PC-9 (cell line): ENCODE measurements at regions not wholly inside any gene's neighbourhood (a gene's known extent, or its start where the extent isn't known, plus 50 kb on each side); places are given as distances from the start of the nearest gene placed in this dataset.
A peak's percentile ranks its signal among the peaks of the same experiment; 100 is the strongest.
"Not testable (repeated sequence)": the region's sequence is repeated elsewhere in the genome, so short reads cannot be mapped to it uniquely, and the experiment has no call there.

Experiments
- BruUV-seq: library from RNA; stranded (reverse); fragments of 400-500 nt; replicated peaks from 2 replicates; lab custom pipeline; 2021; lab: Mats Ljungman, UMichigan
- CTCF ChIA-PET: fragments of 300-600 bp; sonication (Branson Sonifier 250); formaldehyde crosslinking; loops from one replicate; lab custom pipeline; 2022; ENCODE audit warnings: antibody characterized with exemption; lab: Charles Lee
- POLR2A ChIA-PET: fragments of 300-600 bp; sonication (Branson Sonifier 250); formaldehyde crosslinking; loops from one replicate; lab custom pipeline; 2022; ENCODE audit warnings: antibody characterized with exemption; ENCODE audit not compliant: unreplicated experiment; lab: Charles Lee
- DNase-seq, 2 experiments: peaks; one replicate each; pipeline versions ENCODE4 v3.0.0 to v3.0.0-alpha.2; 2015 to 2022; ENCODE audit warnings: mixed read lengths in 1 of 2
- H2AFZ ChIP-seq: fragments of 200-600 bp; sonication (generic); 2 replicates; pipeline ENCODE4 v1.8.1; 2017; ENCODE audit warnings: antibody characterized with exemption
- H3F3A ChIP-seq: fragments of 200-600 bp; sonication (generic); 2 replicates; pipeline ENCODE4 v1.8.1; 2017; ENCODE audit warnings: antibody characterized with exemption, mild to moderate bottlenecking, low read depth; ENCODE audit not compliant: insufficient read depth
- H3K27ac ChIP-seq: fragments of 200-600 bp; sonication (generic); 2 replicates; pipeline ENCODE4 v1.6.1; 2016; ENCODE audit warnings: mixed run types
- H3K27me3 ChIP-seq: fragments of 200-600 bp; sonication (generic); 2 replicates; pipeline ENCODE4 v1.6.1; 2016; ENCODE audit warnings: low read depth, mixed run types; ENCODE audit not compliant: insufficient read depth
- H3K36me3 ChIP-seq: fragments of 200-600 bp; sonication (generic); 2 replicates; pipeline ENCODE4 v1.6.1; 2016; ENCODE audit warnings: low read depth, mixed run types
- H3K4me1 ChIP-seq: fragments of 200-600 bp; sonication (generic); replicated peaks from 2 replicates; pipeline ENCODE4 v1.6.1; 2016; ENCODE audit warnings: mixed run types; ENCODE audit not compliant: insufficient read depth
- H3K4me2 ChIP-seq: fragments of 200-600 bp; sonication (generic); 2 replicates; pipeline ENCODE4 v1.6.1; 2017; ENCODE audit warnings: mixed run types
- H3K4me3 ChIP-seq: fragments of 200-600 bp; sonication (generic); 2 replicates; pipeline ENCODE4 v1.6.1; 2016; ENCODE audit warnings: mixed run types
- H3K79me2 ChIP-seq: fragments of 200-600 bp; sonication (generic); 2 replicates; pipeline ENCODE4 v1.6.1; 2017; ENCODE audit warnings: low read depth, mixed run types
- H3K9me2 ChIP-seq: fragments of 200-600 bp; sonication (generic); 2 replicates; pipeline ENCODE4 v1.8.1; 2017; ENCODE audit warnings: mild to moderate bottlenecking; ENCODE audit not compliant: insufficient read depth
- H3K9me3 ChIP-seq: fragments of 200-600 bp; sonication (generic); 2 replicates; pipeline ENCODE4 v1.8.1; 2016; ENCODE audit warnings: low read depth; ENCODE audit not compliant: insufficient read depth
- H4K20me1 ChIP-seq: fragments of 200-600 bp; sonication (generic); 2 replicates; pipeline ENCODE4 v1.8.1; 2017; ENCODE audit not compliant: insufficient read depth
- CTCF ChIP-seq: fragments of 200-600 bp; sonication (generic); conservative IDR thresholded peaks from 2 replicates; pipeline ENCODE4 v1.6.1; 2017; ENCODE audit warnings: mixed run types, antibody characterized with exemption, mild to moderate bottlenecking, moderate library complexity
- EZH2 ChIP-seq: fragments of 200-600 bp; sonication (generic); IDR thresholded peaks from 2 replicates; pipeline ENCODE4 v1.8.0; 2017; ENCODE audit warnings: antibody characterized with exemption, low read depth
- intact Hi-C: fragments of 100-400 bp; cut with micrococcal nuclease; formaldehyde crosslinking; loops from one replicate; pipeline ENCODE4 v1.10.0; 2022; ENCODE audit not compliant: unreplicated experiment

GRCh38 chr7:83738291-83738835 is 89.4 kb upstream of the SEMA3E start:
- BruUV-seq: no TSS peak
- ChIA-PET POLR2A (no interaction called here), CTCF (no interaction called here)
- no peak overlapping the region for H2AFZ ChIP-seq
- no peaks in the 10 kb centered on the region for H3K4me1 ChIP-seq
- H3K4me2 ChIP-seq: no peak overlapping the region
- no peaks in the 10 kb centered on the region for H3F3A ChIP-seq
- TF ChIP-seq CTCF (no peak), EZH2 (no peak)
- H3K4me3 ChIP-seq: no peak overlapping the region
- no peaks in the 10 kb centered on the region for H3K9me2 ChIP-seq
- H3K36me3 ChIP-seq: no peaks in the 10 kb centered on the region
- no peaks in the 10 kb centered on the region for H3K27me3 ChIP-seq
- no peak for DNase-seq
- no peaks in the 10 kb centered on the region for H3K79me2 ChIP-seq
- no peaks in the 10 kb centered on the region for H3K9me3 ChIP-seq
- no peaks in the 10 kb centered on the region for H4K20me1 ChIP-seq
- H3K27ac ChIP-seq: no peak overlapping the region
- intact Hi-C loops: no loop called here

- Histone ChIP-seq H4K20me1 (no peaks in the 10 kb centered on the region), H2AFZ (no peak overlapping the region), H3K4me3 (no peak overlapping the region), H3K9me3 (no peaks in the 10 kb centered on the region), H3K27ac (no peak overlapping the region), H3K4me1 (no peaks in the 10 kb centered on the region), H3K27me3 (no peaks in the 10 kb centered on the region), H3K36me3 (no peaks in the 10 kb centered on the region), H3K4me2 (no peak overlapping the region), H3F3A (no peaks in the 10 kb centered on the region), H3K79me2 (no peaks in the 10 kb centered on the region), H3K9me2 (no peaks in the 10 kb centered on the region)
- no peak for DNase-seq
- POLR2A ChIA-PET: no interaction called here
- no peak for TF ChIP-seq EZH2
- TF ChIP-seq CTCF: no peak
- intact Hi-C loops: loop anchor here (5.0 kb wide), 1 partner anchor 75 kb away; no protein-coding TSS in a partner anchor
- BruUV-seq: no TSS peak
- CTCF ChIA-PET: interaction anchor here (0.6 kb wide), 1 partner anchor 1290 kb away, joined by 5 read pairs; no protein-coding TSS in a partner anchor
Observed at GRCh38 chr7:83732305-83732704, 83.4 kb upstream of the SEMA3E start.

DNA sequence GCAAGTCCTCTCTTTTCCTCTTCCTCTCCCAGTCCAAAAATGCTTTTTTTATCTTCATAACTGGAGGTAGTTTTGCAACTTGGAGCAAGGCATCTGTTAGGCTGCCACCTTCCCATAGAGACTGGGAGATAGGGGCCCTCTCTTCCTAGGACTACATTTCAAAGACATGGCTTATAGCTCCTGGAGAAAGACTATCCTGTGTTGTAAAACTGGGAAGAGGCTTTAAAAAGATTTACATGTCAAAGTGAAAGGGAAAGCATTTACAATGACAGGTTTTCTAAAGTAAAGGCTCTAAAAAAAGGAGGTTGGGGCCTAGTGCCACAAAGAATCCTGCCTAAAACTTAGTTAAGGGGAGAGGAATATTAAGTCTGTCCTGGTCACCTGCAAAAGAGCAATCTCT is 82.2 kb upstream of the SEMA3E start:
- no peak for TF ChIP-seq EZH2
- no peak for TF ChIP-seq CTCF
- Histone ChIP-seq H3K9me3 (no peaks in the 10 kb centered on the region), H3K79me2 (no peaks in the 10 kb centered on the region), H3K4me3 (no peak overlapping the region), H3K9me2 (no peaks in the 10 kb centered on the region), H3F3A (no peaks in the 10 kb centered on the region), H3K4me1 (no peaks in the 10 kb centered on the region), H2AFZ (peak overlapping the region; percentile 32; the same call in 1 of the 2 replicates), H3K27ac (no peak overlapping the region), H4K20me1 (no peaks in the 10 kb centered on the region), H3K27me3 (no peaks in the 10 kb centered on the region), H3K4me2 (no peak overlapping the region), H3K36me3 (no peaks in the 10 kb centered on the region)
- BruUV-seq: no TSS peak
- POLR2A ChIA-PET: no interaction called here
- no peak for DNase-seq
- CTCF ChIA-PET: interaction anchor here (0.6 kb wide), 1 partner anchor 20 kb away, joined by 5 read pairs; no protein-coding TSS in a partner anchor
- intact Hi-C loops: loop anchor here (5.0 kb wide), 1 partner anchor 74 kb away; no protein-coding TSS in a partner anchor

DNA sequence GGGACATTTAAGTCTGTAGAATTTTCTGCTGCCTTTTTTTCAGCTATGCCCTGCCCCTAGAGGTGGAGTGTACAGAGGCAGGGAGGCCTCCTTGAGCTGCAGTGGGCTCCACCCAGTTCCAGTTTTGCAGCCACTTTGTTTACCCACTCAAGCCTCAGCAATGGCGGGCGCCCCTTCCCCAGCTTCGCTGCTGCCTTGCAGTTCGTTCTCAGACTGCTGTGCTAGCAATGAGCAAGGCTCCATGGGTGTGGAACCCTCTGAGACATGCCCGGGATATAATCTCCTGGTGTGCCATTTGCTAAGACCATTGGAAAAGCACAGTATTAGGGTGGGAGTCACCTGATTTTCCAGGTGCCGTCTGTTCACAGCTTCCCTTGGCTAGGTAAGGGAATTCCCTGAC is 68.0 kb upstream of the SEMA3E start:
- H3K27me3 ChIP-seq, H2AFZ ChIP-seq, H3K27ac ChIP-seq, POLR2A ChIA-PET, BruUV-seq, H3K9me2 ChIP-seq, DNase-seq, H3K9me3 ChIP-seq, CTCF ChIA-PET, H3F3A ChIP-seq, H3K4me3 ChIP-seq, H4K20me1 ChIP-seq, intact Hi-C loops, H3K79me2 ChIP-seq, H3K36me3 ChIP-seq, H3K4me2 ChIP-seq, H3K4me1 ChIP-seq: not testable (repeated sequence)
